A673 (cell line): ENCODE measurements at regions not wholly inside any gene's neighbourhood (a gene's known extent, or its start where the extent isn't known, plus 50 kb on each side); places are given as distances from the start of the nearest gene placed in this dataset.

ENCODE experiments used
- CTCF ChIP-seq: fragments of 300-800, 200-600 bp; sonication (generic); conservative IDR thresholded peaks from 2 replicates; pipeline ENCODE4 v1.5.1; 2017; ENCODE audit warnings: low read depth, mild to moderate bottlenecking, antibody characterized with exemption, low read length, moderate library complexity, mixed read lengths
- EZH2 ChIP-seq: fragments of 200-600 bp; sonication (generic); IDR thresholded peaks from 2 replicates; pipeline ENCODE4 v1.6.1; 2017; ENCODE audit warnings: borderline replicate concordance, low read depth, mild to moderate bottlenecking, mixed read lengths, antibody characterized with exemption, low read length; ENCODE audit not compliant: poor library complexity, severe bottlenecking

- no peak for TF ChIP-seq CTCF
- no peak for TF ChIP-seq EZH2
Observed at GRCh38 chr3:106126067-106126845, 257.4 kb upstream of the CBLB start.
